Stimulated activated naive B cell treated with anti-CD40 and anti-IgM and Interleukin-4, amounts not matched to agents 10 μg/mL and 1 μg/mL and 100 μg/mL, for 72 hours (primary cell): ENCODE measurements at regions not wholly inside any gene's neighbourhood (a gene's known extent, or its start where the extent isn't known, plus 50 kb on each side); places are given as distances from the start of the nearest gene placed in this dataset.

Experiments
- ATAC-seq, 2 donors: fragments of 150-1000 bp; cut with Tn5 transposase; replicated peaks; 2 replicates each; pipeline ENCODE4 v1.10.0; 2021; ENCODE audit warnings: moderate library complexity in 1 of 2
- DNase-seq: peaks from one replicate; pipeline ENCODE4 v3.0.0; 2021
- H3K27ac Mint-ChIP-seq: one replicate; pipeline ENCODE4 v1.8.0; 2022; ENCODE audit warnings: mild to moderate bottlenecking, mixed read lengths
- H3K27me3 Mint-ChIP-seq, 2 donors: one replicate each; pipeline ENCODE4 v1.8.0; 2022; ENCODE audit warnings: mixed read lengths in 2 of 2
- H3K36me3 Mint-ChIP-seq, 2 donors: one replicate each; pipeline ENCODE4 v1.8.0; 2022; ENCODE audit warnings: mixed read lengths in 2 of 2, mild to moderate bottlenecking in 1 of 2
- H3K4me1 Mint-ChIP-seq, 2 donors: one replicate each; pipeline ENCODE4 v1.8.0; 2022; ENCODE audit warnings: mixed read lengths in 2 of 2, mild to moderate bottlenecking in 1 of 2
- H3K4me3 Mint-ChIP-seq, 2 donors: one replicate each; pipeline ENCODE4 v1.8.0; 2022; ENCODE audit warnings: mild to moderate bottlenecking in 2 of 2, mixed read lengths in 2 of 2, moderate library complexity in 1 of 2
- H3K9me3 Mint-ChIP-seq, 2 donors: one replicate each; pipeline ENCODE4 v1.8.0; 2022; ENCODE audit warnings: mixed read lengths in 2 of 2, mild to moderate bottlenecking in 1 of 2

GRCh38 chr5:82931110-82931509 lies 146.1 kb downstream of the TMEM167A start:
- Mint-ChIP-seq H3K36me3 (no peaks in the 10 kb centered on the region), H3K27ac (no peak overlapping the region), H3K4me3 (no peak overlapping the region), H3K4me1 (no peaks in the 10 kb centered on the region), H3K9me3 (peaks cover 0 to 2% of the 10 kb centered on the region in 2 donors), H3K27me3 (peaks cover 0 to 8% of the 10 kb centered on the region in 2 donors)
- ATAC-seq, result no peak
- no peak for DNase-seq

GRCh38 chr5:82925061-82925411 lies 152.2 kb downstream of the TMEM167A start:
- peaks cover 0 to 2% of the 10 kb centered on the region in 2 donors for H3K27me3 Mint-ChIP-seq
- ATAC-seq (no peak), DNase-seq (no peak)
- no peaks in the 10 kb centered on the region for H3K36me3 Mint-ChIP-seq
- H3K27ac Mint-ChIP-seq, result no peak overlapping the region
- no peaks in the 10 kb centered on the region for H3K9me3 Mint-ChIP-seq
- no peaks in the 10 kb centered on the region for H3K4me1 Mint-ChIP-seq
- no peak overlapping the region for H3K4me3 Mint-ChIP-seq

- Mint-ChIP-seq H3K36me3 (no peaks in the 10 kb centered on the region), H3K4me1 (no peaks in the 10 kb centered on the region), H3K4me3 (no peak overlapping the region), H3K9me3 (no peaks in the 10 kb centered on the region), H3K27me3 (no peaks in the 10 kb centered on the region), H3K27ac (no peak overlapping the region)
- no peak for DNase-seq
- no peak for ATAC-seq
Observed at GRCh38 chr5:82924226-82925060, 152.8 kb downstream of the TMEM167A start.

GRCh38 chr5:82922086-82922734 lies 155.0 kb downstream of the TMEM167A start:
- DNase-seq (no peak), ATAC-seq (no peak)
- Mint-ChIP-seq H3K27me3 (no peaks in the 10 kb centered on the region), H3K27ac (no peak overlapping the region), H3K9me3 (no peaks in the 10 kb centered on the region), H3K4me3 (no peak overlapping the region), H3K36me3 (no peaks in the 10 kb centered on the region), H3K4me1 (peaks cover 0 to 2% of the 10 kb centered on the region in 2 donors)

GRCh38 chr5:82918311-82919031 lies 158.7 kb downstream of the TMEM167A start:
- Mint-ChIP-seq H3K9me3 (peaks cover 9 to 12% of the 10 kb centered on the region in 2 donors), H3K27ac (no peak overlapping the region), H3K4me1 (peaks cover 0 to 2% of the 10 kb centered on the region in 2 donors), H3K36me3 (peaks cover 4 to 7% of the 10 kb centered on the region in 2 donors), H3K4me3 (no peak overlapping the region), H3K27me3 (no peaks in the 10 kb centered on the region)
- DNase-seq (no peak), ATAC-seq (peak; percentile 38 to 57)

- peaks cover 4 to 7% of the 10 kb centered on the region in 2 donors for H3K36me3 Mint-ChIP-seq
- H3K4me1 Mint-ChIP-seq, result peaks cover 0 to 2% of the 10 kb centered on the region in 2 donors
- ATAC-seq, result no peak
- no peak for DNase-seq
- H3K9me3 Mint-ChIP-seq, result peaks cover 9 to 12% of the 10 kb centered on the region in 2 donors
- H3K27me3 Mint-ChIP-seq, result no peaks in the 10 kb centered on the region
- no peak overlapping the region for H3K4me3 Mint-ChIP-seq
- H3K27ac Mint-ChIP-seq, result no peak overlapping the region
Observed at GRCh38 chr5:82917584-82917983, 159.6 kb downstream of the TMEM167A start.

- peaks cover 0 to 2% of the 10 kb centered on the region in 2 donors for H3K4me1 Mint-ChIP-seq
- no peak for ATAC-seq
Observed at GRCh38 chr5:82913971-82914370, 163.2 kb downstream of the TMEM167A start.

GRCh38 chr5:82912462-82912861 lies 164.7 kb downstream of the TMEM167A start:
- Mint-ChIP-seq H3K9me3 (peaks cover 9 to 12% of the 10 kb centered on the region in 2 donors), H3K27ac (no peak overlapping the region), H3K4me3 (no peak overlapping the region), H3K27me3 (no peaks in the 10 kb centered on the region), H3K36me3 (peaks cover 4 to 7% of the 10 kb centered on the region in 2 donors), H3K4me1 (no peaks in the 10 kb centered on the region)
- DNase-seq, result no peak
- no peak for ATAC-seq

More at GRCh38 chr5:82913971-82914370, 163.2 kb downstream of the TMEM167A start:
- peaks cover 9 to 12% of the 10 kb centered on the region in 2 donors for H3K9me3 Mint-ChIP-seq
- peaks cover 4 to 7% of the 10 kb centered on the region in 2 donors for H3K36me3 Mint-ChIP-seq
- no peak overlapping the region for H3K27ac Mint-ChIP-seq
- no peak for DNase-seq
- no peaks in the 10 kb centered on the region for H3K27me3 Mint-ChIP-seq
- H3K4me3 Mint-ChIP-seq, result no peak overlapping the region

- Mint-ChIP-seq H3K27ac (no peak overlapping the region), H3K4me3 (no peak overlapping the region), H3K4me1 (no peaks in the 10 kb centered on the region), H3K9me3 (peaks cover 9 to 11% of the 10 kb centered on the region in 2 donors), H3K36me3 (peaks cover 4 to 7% of the 10 kb centered on the region in 2 donors), H3K27me3 (no peaks in the 10 kb centered on the region)
- no peak for DNase-seq
- no peak for ATAC-seq
Observed at GRCh38 chr5:82911910-82912309, 165.3 kb downstream of the TMEM167A start.

- no peak overlapping the region for H3K4me3 Mint-ChIP-seq
- DNase-seq (no peak), ATAC-seq (no peak)
- no peaks in the 10 kb centered on the region for H3K4me1 Mint-ChIP-seq
- H3K27ac Mint-ChIP-seq, result no peak overlapping the region
- peaks cover 4 to 7% of the 10 kb centered on the region in 2 donors for H3K36me3 Mint-ChIP-seq
- peaks cover 7 to 9% of the 10 kb centered on the region in 2 donors for H3K9me3 Mint-ChIP-seq
- H3K27me3 Mint-ChIP-seq, result no peaks in the 10 kb centered on the region
Observed at GRCh38 chr5:82910905-82911304, 166.3 kb downstream of the TMEM167A start.

- Mint-ChIP-seq H3K36me3 (peaks cover 2 to 6% of the 10 kb centered on the region in 2 donors), H3K27ac (no peak overlapping the region), H3K9me3 (peaks cover 6% of the 10 kb centered on the region in 2 donors), H3K27me3 (no peaks in the 10 kb centered on the region), H3K4me1 (no peaks in the 10 kb centered on the region), H3K4me3 (no peak overlapping the region)
- DNase-seq (no peak), ATAC-seq (no peak)
Observed at GRCh38 chr5:82910491-82910890, 166.7 kb downstream of the TMEM167A start.

- ATAC-seq, result no peak
- Mint-ChIP-seq H3K27me3 (no peaks in the 10 kb centered on the region), H3K27ac (no peak overlapping the region), H3K9me3 (no peaks in the 10 kb centered on the region), H3K36me3 (no peaks in the 10 kb centered on the region), H3K4me1 (no peaks in the 10 kb centered on the region), H3K4me3 (no peak overlapping the region)
- no peak for DNase-seq
Observed at GRCh38 chr5:82909771-82910170, 167.4 kb downstream of the TMEM167A start.

- ATAC-seq, result no peak
- Mint-ChIP-seq H3K27ac (no peak overlapping the region), H3K4me1 (no peaks in the 10 kb centered on the region), H3K36me3 (no peaks in the 10 kb centered on the region), H3K27me3 (no peaks in the 10 kb centered on the region), H3K4me3 (no peak overlapping the region), H3K9me3 (peaks cover 3 to 4% of the 10 kb centered on the region in 2 donors)
- no peak for DNase-seq
Observed at GRCh38 chr5:82905986-82906385, 171.2 kb downstream of the TMEM167A start.

- Mint-ChIP-seq H3K9me3 (peaks cover 4 to 9% of the 10 kb centered on the region in 2 donors), H3K4me1 (no peaks in the 10 kb centered on the region), H3K27ac (no peak overlapping the region), H3K27me3 (no peaks in the 10 kb centered on the region), H3K4me3 (no peak overlapping the region), H3K36me3 (no peaks in the 10 kb centered on the region)
- ATAC-seq (no peak), DNase-seq (no peak)
Observed at GRCh38 chr5:82901281-82901888, 175.8 kb downstream of the TMEM167A start.
